WERI-Rb-1 (cell line): ENCODE measurements at regions not wholly inside any gene's neighbourhood (a gene's known extent, or its start where the extent isn't known, plus 50 kb on each side); places are given as distances from the start of the nearest gene placed in this dataset.

ENCODE experiments used
- DNase-seq: peaks from one replicate; pipeline ENCODE4 v3.0.0-alpha.2; 2020
- H3K27ac ChIP-seq: fragments of 250-450 bp; sonication (Bioruptor Pico); 2 replicates; pipeline ENCODE4 v1.5.1; 2020; ENCODE audit warnings: mild to moderate bottlenecking, moderate library complexity
- H3K27me3 ChIP-seq: fragments of 250-450 bp; sonication (Bioruptor Pico); 2 replicates; pipeline ENCODE4 v1.5.1; 2021; ENCODE audit warnings: mild to moderate bottlenecking, low read depth, moderate library complexity; ENCODE audit not compliant: insufficient read depth, severe bottlenecking
- H3K36me3 ChIP-seq: fragments of 250-450 bp; sonication (Bioruptor Pico); 2 replicates; pipeline ENCODE4 v1.5.1; 2020; ENCODE audit warnings: mild to moderate bottlenecking, moderate library complexity
- H3K4me3 ChIP-seq: 2 replicates; pipeline ENCODE4 v1.5.1; 2011; ENCODE audit warnings: low read depth, mild to moderate bottlenecking, control low read depth, low read length
- H3K9me3 ChIP-seq: fragments of 250-450 bp; sonication (Bioruptor Pico); 2 replicates; pipeline ENCODE4 v1.5.1; 2021; ENCODE audit warnings: mild to moderate bottlenecking, moderate library complexity; ENCODE audit not compliant: severe bottlenecking
- TF ChIP-seq, protein P1 (sequence below): IDR thresholded peaks from 2 replicates; pipeline ENCODE4 v1.5.1; 2011; ENCODE audit warnings: low read depth, mild to moderate bottlenecking, control low read depth, inconsistent platforms, low read length

DNA sequence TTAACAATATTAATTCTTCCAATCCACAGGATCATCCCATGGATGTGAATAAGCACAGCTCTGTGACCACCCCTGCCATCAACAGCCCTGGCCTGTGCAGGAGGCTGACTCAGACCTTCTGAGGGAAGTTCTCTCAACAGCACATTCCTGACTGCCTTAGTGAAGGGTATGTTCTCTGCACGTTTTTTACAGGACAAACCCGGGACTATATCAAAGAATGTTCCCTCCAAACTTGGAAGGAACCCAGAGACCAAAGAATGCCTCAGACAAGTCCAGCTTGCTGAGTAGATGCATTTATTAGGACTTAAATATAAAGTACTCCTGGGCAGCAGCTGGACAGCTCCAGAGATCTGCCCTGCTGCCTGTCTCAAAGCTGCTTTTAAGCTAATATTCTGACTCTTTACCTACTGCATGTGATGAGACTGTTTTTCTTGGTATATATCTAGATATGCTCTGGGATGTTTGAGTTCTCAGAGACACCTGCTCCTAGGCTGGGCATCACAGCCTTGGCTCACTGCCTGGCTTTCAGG lies 1127.8 kb upstream of the PRKX start:
- no peaks in the 10 kb centered on the region for H3K36me3 ChIP-seq
- no peak overlapping the region for H3K27ac ChIP-seq
- no peak for DNase-seq
- no peaks in the 10 kb centered on the region for H3K9me3 ChIP-seq
- H3K4me3 ChIP-seq: no peak overlapping the region
- TF ChIP-seq, protein P1, sequence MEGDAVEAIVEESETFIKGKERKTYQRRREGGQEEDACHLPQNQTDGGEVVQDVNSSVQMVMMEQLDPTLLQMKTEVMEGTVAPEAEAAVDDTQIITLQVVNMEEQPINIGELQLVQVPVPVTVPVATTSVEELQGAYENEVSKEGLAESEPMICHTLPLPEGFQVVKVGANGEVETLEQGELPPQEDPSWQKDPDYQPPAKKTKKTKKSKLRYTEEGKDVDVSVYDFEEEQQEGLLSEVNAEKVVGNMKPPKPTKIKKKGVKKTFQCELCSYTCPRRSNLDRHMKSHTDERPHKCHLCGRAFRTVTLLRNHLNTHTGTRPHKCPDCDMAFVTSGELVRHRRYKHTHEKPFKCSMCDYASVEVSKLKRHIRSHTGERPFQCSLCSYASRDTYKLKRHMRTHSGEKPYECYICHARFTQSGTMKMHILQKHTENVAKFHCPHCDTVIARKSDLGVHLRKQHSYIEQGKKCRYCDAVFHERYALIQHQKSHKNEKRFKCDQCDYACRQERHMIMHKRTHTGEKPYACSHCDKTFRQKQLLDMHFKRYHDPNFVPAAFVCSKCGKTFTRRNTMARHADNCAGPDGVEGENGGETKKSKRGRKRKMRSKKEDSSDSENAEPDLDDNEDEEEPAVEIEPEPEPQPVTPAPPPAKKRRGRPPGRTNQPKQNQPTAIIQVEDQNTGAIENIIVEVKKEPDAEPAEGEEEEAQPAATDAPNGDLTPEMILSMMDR: no peak
- peaks cover 10% of the 10 kb centered on the region for H3K27me3 ChIP-seq

DNA sequence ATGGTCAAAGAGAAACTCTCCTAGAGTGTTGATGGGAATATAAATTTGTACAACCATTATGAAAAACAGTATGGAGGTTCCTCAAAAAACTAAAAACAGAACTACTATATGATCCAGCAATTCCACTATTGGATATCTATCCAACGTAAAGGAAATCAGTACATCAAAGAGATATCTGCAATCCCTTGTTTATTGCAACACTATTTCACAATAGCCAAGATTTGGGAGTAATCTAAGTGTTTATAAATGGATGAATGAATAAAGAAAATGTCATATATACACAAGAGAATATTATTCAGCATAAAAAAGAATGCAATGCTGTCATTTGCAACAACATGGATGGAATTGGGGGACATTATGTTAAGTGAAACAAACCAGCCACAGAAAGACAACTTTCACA lies 1118.1 kb upstream of the PRKX start:
- H3K9me3 ChIP-seq: no peaks in the 10 kb centered on the region
- DNase-seq: no peak
- peaks cover 38% of the 10 kb centered on the region for H3K27me3 ChIP-seq
- H3K4me3 ChIP-seq: no peak overlapping the region
- no peak overlapping the region for H3K27ac ChIP-seq
- TF ChIP-seq, protein P1: no peak
- no peaks in the 10 kb centered on the region for H3K36me3 ChIP-seq

DNA sequence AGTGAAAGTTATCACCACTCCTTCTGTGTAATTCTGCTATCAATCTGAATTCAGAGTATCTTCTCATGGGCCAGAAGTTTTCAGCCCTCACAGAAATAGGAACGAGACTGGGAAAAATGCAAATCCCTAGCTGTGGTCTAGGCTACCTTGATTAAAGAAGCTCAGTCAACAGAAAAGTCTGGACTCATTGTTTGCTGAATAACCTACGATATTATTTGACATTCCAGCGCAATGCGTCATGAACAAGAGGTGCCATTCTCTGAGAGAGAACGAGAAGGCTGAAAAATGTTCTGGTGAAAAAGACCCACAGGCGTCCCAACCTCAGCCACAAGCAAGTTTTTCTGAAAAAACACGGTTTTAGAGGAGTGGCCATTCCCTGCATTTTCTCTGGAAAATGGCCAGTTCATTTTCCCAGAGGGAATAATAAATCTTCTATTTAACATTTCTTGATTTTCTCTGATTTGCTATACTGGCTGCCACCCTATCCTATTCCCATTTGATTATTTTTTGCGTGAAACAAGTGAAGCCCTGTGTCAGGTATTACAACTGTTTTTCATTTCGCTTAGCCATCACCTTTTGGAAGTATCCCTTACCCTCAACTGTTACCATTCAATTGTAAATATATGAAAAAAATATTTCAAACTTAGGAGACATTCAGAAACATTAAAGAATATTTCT lies 1117.6 kb upstream of the PRKX start:
- no peak overlapping the region for H3K4me3 ChIP-seq
- TF ChIP-seq, protein P1: no peak
- no peak for DNase-seq
- no peaks in the 10 kb centered on the region for H3K9me3 ChIP-seq
- H3K36me3 ChIP-seq: no peaks in the 10 kb centered on the region
- H3K27me3 ChIP-seq: peaks cover 39% of the 10 kb centered on the region
- H3K27ac ChIP-seq: no peak overlapping the region

DNA sequence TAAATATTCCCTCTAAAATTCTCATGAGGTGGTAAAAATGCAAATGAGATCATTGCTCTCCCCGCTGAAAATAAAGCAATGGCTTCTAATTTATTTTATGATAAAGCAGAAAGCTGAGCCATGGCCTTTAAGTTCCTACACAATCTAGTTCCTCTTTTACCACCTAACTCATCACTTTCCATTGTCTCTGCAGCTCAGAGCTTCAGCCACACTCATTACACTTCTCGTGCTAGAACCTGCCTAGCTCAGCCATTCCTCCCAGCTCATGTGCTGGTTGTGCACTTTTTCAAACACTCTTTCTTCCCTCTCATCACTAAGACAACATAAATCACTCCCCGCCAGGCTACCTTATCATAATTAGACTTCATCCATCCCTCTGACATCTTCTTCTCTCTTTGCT lies 1112.1 kb upstream of the PRKX start:
- DNase-seq: no peak
- Histone ChIP-seq H3K36me3 (no peaks in the 10 kb centered on the region), H3K27me3 (peaks cover 22% of the 10 kb centered on the region), H3K4me3 (no peak overlapping the region), H3K9me3 (no peaks in the 10 kb centered on the region), H3K27ac (no peak overlapping the region)
- TF ChIP-seq, protein P1: no peak

DNA sequence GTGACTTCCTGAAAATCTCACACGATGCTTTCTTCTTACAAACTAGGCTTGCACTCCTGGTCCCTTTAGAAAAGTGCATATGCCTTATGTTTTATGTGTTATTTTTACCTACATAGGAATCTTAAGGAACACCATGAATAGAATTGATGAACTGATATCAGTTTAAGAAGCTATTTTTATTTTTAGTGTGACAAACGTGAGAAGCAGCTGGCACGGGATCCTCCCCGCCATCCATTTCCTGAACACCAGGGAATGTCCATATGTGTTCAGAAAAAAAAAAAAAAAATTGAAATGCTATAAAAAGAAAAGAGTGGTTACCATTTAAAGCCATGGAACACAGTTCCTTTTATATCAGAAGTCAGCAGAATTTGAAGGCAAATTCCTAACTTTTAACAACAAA lies 1096.1 kb upstream of the PRKX start:
- TF ChIP-seq, protein P1: no peak
- H3K4me3 ChIP-seq: no peak overlapping the region
- no peak for DNase-seq
- H3K36me3 ChIP-seq: no peaks in the 10 kb centered on the region
- H3K9me3 ChIP-seq: peaks cover 3% of the 10 kb centered on the region
- peaks cover 12% of the 10 kb centered on the region for H3K27me3 ChIP-seq
- H3K27ac ChIP-seq: no peak overlapping the region

DNA sequence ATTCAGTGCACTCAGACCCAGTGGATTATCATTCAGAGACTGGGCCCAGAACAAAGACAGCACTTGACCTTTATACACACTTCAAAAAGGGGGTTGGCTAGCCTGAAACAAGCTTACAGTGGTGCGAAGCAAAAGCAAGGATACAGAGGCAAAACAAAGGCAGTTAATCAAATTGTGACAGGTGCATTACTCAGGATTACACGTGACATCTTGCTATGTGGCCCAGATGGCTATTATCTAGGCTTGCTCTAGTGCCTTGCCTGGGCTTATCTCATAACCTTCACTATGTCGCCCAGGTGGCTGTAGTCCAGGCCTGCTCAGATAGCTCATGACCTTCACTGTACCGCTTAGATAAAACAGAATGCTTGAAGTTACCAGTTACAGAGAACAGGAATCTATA lies 1092.1 kb upstream of the PRKX start:
- Histone ChIP-seq H3K27ac (no peak overlapping the region), H3K27me3 (peaks cover 23% of the 10 kb centered on the region), H3K36me3 (no peaks in the 10 kb centered on the region), H3K9me3 (peaks cover 3% of the 10 kb centered on the region), H3K4me3 (no peak overlapping the region)
- TF ChIP-seq, protein P1: no peak
- DNase-seq: no peak
